K562 (cell line): ENCODE measurements at regions not wholly inside any gene's neighbourhood (a gene's known extent, or its start where the extent isn't known, plus 50 kb on each side); places are given as distances from the start of the nearest gene placed in this dataset.

Experiments used
- ATAC-seq: fragments of 200-7000 bp; cut with Tn5 transposase; 3 replicates; pipeline ENCODE4 v1.9.1; 2020; ENCODE audit warnings: moderate library complexity
- BruUV-seq: library from RNA; stranded (reverse); fragments of 400-500 nt; replicated peaks from 2 replicates; lab custom pipeline; 2021; lab: Mats Ljungman, UMichigan
- CTCF ChIA-PET: fragments of 300-600 bp; formaldehyde crosslinking; extraction: SDS; loops from one replicate; lab custom pipeline; 2021; ENCODE audit warnings: low intra/inter-chr PET ratio; lab: Yijun Ruan, JAX
- POLR2A ChIA-PET: fragments of 300-600, 350-650 bp; sonication (Branson Sonifier 250); formaldehyde crosslinking; extraction: SDS; loops from one replicate; lab custom pipeline; 2021; ENCODE audit warnings: antibody characterized with exemption, inconsistent platforms; lab: Yijun Ruan, JAX
- DNase-seq, 4 experiments: peaks; one replicate each; pipeline versions ENCODE4 v3.0.0 to v3.0.0-alpha.2; 2011 to 2018; ENCODE audit warnings: low spot score in 3 of 4, mixed read lengths in 3 of 4; ENCODE audit errors: extremely low read depth in 1 of 4
- FAIRE-seq: peaks from 2 replicates; lab custom pipeline; 2011; peaks lifted over from hg19 to GRCh38; lab: Jason Lieb, UNC
- H2AFZ ChIP-seq: 2 replicates; pipeline ENCODE4 v1.6.0; 2011; ENCODE audit warnings: low read depth, low read length, control low read depth, inconsistent platforms
- H3K27ac ChIP-seq: fragments of 200-600 bp; 3 replicates; pipeline ENCODE4 v1.8.0; 2011; ENCODE audit warnings: low read depth, mild to moderate bottlenecking, control low read depth, inconsistent platforms, low read length, moderate library complexity, mixed read lengths; ENCODE audit errors: extremely low read depth
- H3K27me3 ChIP-seq, 2 experiments: fragments of 300-600 bp in 1 of 2; 2 replicates in 1 of 2; 3 replicates in 1 of 2; pipeline versions ENCODE4 v1.6.0 to v1.8.0; 2011; ENCODE audit warnings: inconsistent platforms in 2 of 2, low read length in 2 of 2, mild to moderate bottlenecking in 1 of 2, mixed read lengths in 1 of 2, moderate library complexity in 1 of 2; ENCODE audit not compliant: control insufficient read depth in 2 of 2, insufficient read depth in 2 of 2
- H3K36me3 ChIP-seq: fragments of 300-600 bp; 3 replicates; pipeline ENCODE4 v1.8.0; 2011; ENCODE audit warnings: mild to moderate bottlenecking, low read length, inconsistent platforms; ENCODE audit not compliant: control insufficient read depth, insufficient read depth
- H3K4me1 ChIP-seq, 2 experiments: fragments of 200-600 bp in 1 of 2; replicated peaks in 1 of 2; 2 replicates in 1 of 2; 3 replicates in 1 of 2; pipeline versions ENCODE4 v1.5.1 to v1.8.0; 2011; ENCODE audit warnings: inconsistent platforms in 2 of 2, low read length in 2 of 2, mild to moderate bottlenecking in 1 of 2, mixed read lengths in 1 of 2, moderate library complexity in 1 of 2; ENCODE audit not compliant: control insufficient read depth in 2 of 2, insufficient read depth in 2 of 2
- H3K4me2 ChIP-seq: 2 replicates; pipeline ENCODE4 v1.6.1; 2011; ENCODE audit warnings: low read length, control low read depth, inconsistent platforms, mixed read lengths; ENCODE audit not compliant: insufficient read depth
- H3K4me3 ChIP-seq: fragments of 200-600 bp; sonication (generic), shearing (Covaris generic); 2 replicates; pipeline ENCODE4 v1.5.1; 2016; ENCODE audit warnings: control low read depth, inconsistent platforms
- H3K79me2 ChIP-seq: fragments of 200-600 bp; 3 replicates; pipeline ENCODE4 v1.8.0; 2011; ENCODE audit warnings: low read length, inconsistent platforms; ENCODE audit not compliant: control insufficient read depth, insufficient read depth
- H3K9ac ChIP-seq, 2 experiments: 2 replicates each; pipeline versions ENCODE4 v1.6.0 to v1.6.1; 2011; ENCODE audit warnings: low read depth in 2 of 2, low read length in 2 of 2, control low read depth in 1 of 2, inconsistent platforms in 1 of 2, mild to moderate bottlenecking in 1 of 2, mixed read lengths in 1 of 2; ENCODE audit not compliant: insufficient read depth in 1 of 2
- H3K9me1 ChIP-seq: one replicate; pipeline ENCODE4 v1.6.0; 2011; ENCODE audit warnings: inconsistent platforms, mild to moderate bottlenecking, low read length, moderate library complexity; ENCODE audit not compliant: control insufficient read depth, insufficient read depth
- H3K9me3 ChIP-seq: replicated peaks from 2 replicates; pipeline ENCODE4 v1.5.1; 2011; ENCODE audit warnings: low read depth, low read length, inconsistent platforms; ENCODE audit not compliant: control insufficient read depth, insufficient read depth
- H4K20me1 ChIP-seq: replicated peaks from 2 replicates; pipeline ENCODE4 v1.6.1; 2011; ENCODE audit warnings: low read length, inconsistent platforms, mixed read lengths; ENCODE audit not compliant: control insufficient read depth, insufficient read depth
- ARNT ChIP-seq, 2 experiments: fragments of 450-650 bp; IDR thresholded peaks; 2 replicates each; pipeline ENCODE4 v1.6.1; 2016; ENCODE audit warnings: mild to moderate bottlenecking in 1 of 2
- BRCA1 ChIP-seq, 2 experiments: fragments of 450-650 bp in 1 of 2; sonication (generic) in 1 of 2; formaldehyde crosslinking in 1 of 2; IDR thresholded peaks; 2 replicates each; pipeline versions ENCODE4 v1.5.0 to v1.6.1; 2017 to 2020; ENCODE audit warnings: mild to moderate bottlenecking in 1 of 2, missing genetic modification reagents in 1 of 2
- CTCFL ChIP-seq: IDR thresholded peaks from 2 replicates; pipeline ENCODE4 v1.6.1; 2011; ENCODE audit warnings: borderline replicate concordance, low read depth, mild to moderate bottlenecking, moderate library complexity, low read length; ENCODE audit not compliant: insufficient read depth, poor library complexity, severe bottlenecking
- ESRRA ChIP-seq: fragments of 450-650 bp; IDR thresholded peaks from 2 replicates; pipeline ENCODE4 v1.6.1; 2014; ENCODE audit warnings: low read depth, mild to moderate bottlenecking, moderate library complexity, borderline replicate concordance
- HMBOX1 ChIP-seq: sonication (generic); IDR thresholded peaks from 2 replicates; pipeline ENCODE4 v1.6.1; 2016
- HNRNPL ChIP-seq: fragments of 200-400 bp; formaldehyde crosslinking; IDR thresholded peaks from 2 replicates; pipeline ENCODE4 v1.6.1; 2017; ENCODE audit warnings: low read depth, mild to moderate bottlenecking, low read length
- TAL1 ChIP-seq: fragments of 450-650 bp; IDR thresholded peaks from 2 replicates; pipeline ENCODE4 v1.6.1; 2016; ENCODE audit warnings: mild to moderate bottlenecking
- ZNF57 ChIP-seq: fragments of 450-650 bp; formaldehyde crosslinking; IDR thresholded peaks from 2 replicates; pipeline ENCODE4 v1.4.0; 2020; ENCODE audit warnings: mild to moderate bottlenecking, moderate library complexity
- WGBS: fragments of 100-300 bp; shearing (Covaris generic); methylation state at CpG from one replicate; pipeline ENCODE4 v1.1.6; 2016; ENCODE audit warnings: low coverage, mixed read lengths; ENCODE audit not compliant: insufficient coverage; ENCODE audit errors: missing lambda C conversion rate; 5-methylcytosine and 5-hydroxymethylcytosine counted together
- in situ Hi-C: fragments of 300-500 bp; cut with MboI; formaldehyde crosslinking; loops from 4 replicates; pipeline ENCODE4 v1.15.0; 2018; ENCODE audit warnings: inconsistent platforms, mixed read lengths
- intact Hi-C: fragments of 100-400 bp; cut with micrococcal nuclease; formaldehyde crosslinking; loops from 2 replicates; pipeline ENCODE4 v1.14.2; 2022
- TF ChIP-seq, protein P1 (sequence below), 3 experiments: IDR thresholded peaks in 2 of 3; conservative IDR thresholded peaks in 1 of 3; 2 replicates each; pipeline ENCODE4 v1.5.1; 2011 to 2012; ENCODE audit warnings: low read length in 3 of 3, mild to moderate bottlenecking in 3 of 3, control low read depth in 2 of 3, improper control_type of control experiment in 1 of 3, inconsistent platforms in 1 of 3, low read depth in 1 of 3, mixed read lengths in 1 of 3, moderate library complexity in 1 of 3; ENCODE audit not compliant: insufficient read depth in 2 of 3

DNA sequence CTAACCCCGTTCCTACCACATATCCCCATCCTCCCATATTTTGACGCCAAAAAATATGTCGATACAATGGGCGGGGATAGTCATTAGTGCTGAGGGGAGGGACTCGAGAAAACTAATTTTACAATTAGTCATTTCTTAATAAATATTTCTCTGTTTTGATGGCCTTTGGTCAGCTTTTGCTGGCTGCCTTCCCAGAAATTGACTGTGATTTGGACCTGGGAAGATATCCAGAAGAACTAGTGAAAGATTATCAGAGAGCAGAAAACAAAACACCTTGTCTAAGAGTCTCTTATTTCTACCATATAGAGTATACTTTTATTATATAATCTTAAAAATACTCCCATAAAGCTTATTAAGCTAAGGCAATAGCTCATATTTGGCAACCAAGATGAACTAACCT, 247.6 kb downstream of the MRPL39 start:
- peaks cover 2% of the 10 kb centered on the region; the same call in 1 of the 2 replicates for H3K9me3 ChIP-seq
- H3K4me1 ChIP-seq = no peaks in the 10 kb centered on the region
- FAIRE-seq (no peak), ATAC-seq (no peak), DNase-seq (no peak)
- H3K9ac ChIP-seq = no peak overlapping the region
- no peaks in the 10 kb centered on the region for H3K9me1 ChIP-seq
- no peak overlapping the region for H3K27ac ChIP-seq
- H3K4me3 ChIP-seq = no peak overlapping the region
- WGBS = 1% methylated on average over 5 of the region's 5 CpGs
- H3K4me2 ChIP-seq = no peak overlapping the region
- CTCF ChIA-PET = no interaction called here
- no peak for TF ChIP-seq ZNF57
- TF ChIP-seq HNRNPL = no peak
- TF ChIP-seq ARNT (IDR thresholded peaks at IDR 0.05) = no peak
- TF ChIP-seq HMBOX1 = no peak
- TF ChIP-seq TAL1 = no peak
- no peak for TF ChIP-seq ESRRA
- H3K27me3 ChIP-seq = no peaks in the 10 kb centered on the region
- POLR2A ChIA-PET = no interaction called here
- H2AFZ ChIP-seq = no peak overlapping the region
- H4K20me1 ChIP-seq = no peaks in the 10 kb centered on the region
- intact Hi-C loops (no loop called here), in situ Hi-C loops (no loop called here)
- no peaks in the 10 kb centered on the region for H3K79me2 ChIP-seq
- BruUV-seq = no TSS peak
- no peaks in the 10 kb centered on the region for H3K36me3 ChIP-seq

DNA sequence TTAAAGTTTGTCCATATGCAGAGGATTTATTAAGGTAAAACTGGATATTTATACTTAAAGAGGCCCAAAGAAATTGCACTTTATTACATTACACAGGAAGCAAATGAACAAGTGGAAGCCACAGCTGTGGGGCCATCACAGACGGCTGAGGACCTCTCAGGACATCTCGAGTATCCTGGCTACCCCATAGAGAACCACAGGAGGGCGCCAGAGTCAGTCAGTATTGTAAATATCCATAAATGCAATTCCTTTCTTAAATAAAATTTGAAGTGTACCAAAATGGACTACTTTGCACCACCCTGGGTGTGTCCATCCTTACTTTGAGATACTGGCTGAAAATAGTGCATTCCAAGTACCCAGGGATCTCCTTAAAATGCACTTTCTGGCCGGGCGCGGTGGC, 257.2 kb downstream of the MRPL39 start:
- ChIA-PET POLR2A (no interaction called here), CTCF (no interaction called here)
- Histone ChIP-seq H3K9me1 (no peaks in the 10 kb centered on the region), H4K20me1 (no peaks in the 10 kb centered on the region), H3K4me1 (no peaks in the 10 kb centered on the region), H3K27ac (no peak overlapping the region), H3K9me3 (no peaks in the 10 kb centered on the region), H2AFZ (no peak overlapping the region), H3K79me2 (no peaks in the 10 kb centered on the region), H3K4me3 (no peak overlapping the region), H3K27me3 (no peaks in the 10 kb centered on the region), H3K36me3 (no peaks in the 10 kb centered on the region), H3K4me2 (no peak overlapping the region), H3K9ac (no peak overlapping the region)
- 3% methylated on average over 6 of the region's 6 CpGs for WGBS
- no peak for FAIRE-seq
- no peak for TF ChIP-seq BRCA1 (IDR thresholded peaks at IDR 0.05)
- TF ChIP-seq BRCA1 (CRISPR knock-in tag; IDR thresholded peaks at IDR 0.05) = no peak
- TF ChIP-seq CTCFL = peak; percentile 38
- TF ChIP-seq, protein P1, sequence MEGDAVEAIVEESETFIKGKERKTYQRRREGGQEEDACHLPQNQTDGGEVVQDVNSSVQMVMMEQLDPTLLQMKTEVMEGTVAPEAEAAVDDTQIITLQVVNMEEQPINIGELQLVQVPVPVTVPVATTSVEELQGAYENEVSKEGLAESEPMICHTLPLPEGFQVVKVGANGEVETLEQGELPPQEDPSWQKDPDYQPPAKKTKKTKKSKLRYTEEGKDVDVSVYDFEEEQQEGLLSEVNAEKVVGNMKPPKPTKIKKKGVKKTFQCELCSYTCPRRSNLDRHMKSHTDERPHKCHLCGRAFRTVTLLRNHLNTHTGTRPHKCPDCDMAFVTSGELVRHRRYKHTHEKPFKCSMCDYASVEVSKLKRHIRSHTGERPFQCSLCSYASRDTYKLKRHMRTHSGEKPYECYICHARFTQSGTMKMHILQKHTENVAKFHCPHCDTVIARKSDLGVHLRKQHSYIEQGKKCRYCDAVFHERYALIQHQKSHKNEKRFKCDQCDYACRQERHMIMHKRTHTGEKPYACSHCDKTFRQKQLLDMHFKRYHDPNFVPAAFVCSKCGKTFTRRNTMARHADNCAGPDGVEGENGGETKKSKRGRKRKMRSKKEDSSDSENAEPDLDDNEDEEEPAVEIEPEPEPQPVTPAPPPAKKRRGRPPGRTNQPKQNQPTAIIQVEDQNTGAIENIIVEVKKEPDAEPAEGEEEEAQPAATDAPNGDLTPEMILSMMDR (IDR thresholded peaks at IDR 0.05 in 2 of 3, conservative IDR thresholded peaks at IDR 0.05 in 1 of 3; ENCODE audit: insufficient read depth in 2 of 3, low read depth in 1 of 3, low read length in 3 of 3) = peak; percentile 19 to 22 (median 22); a peak in 2 of 6 replicates
- intact Hi-C loops (no loop called here), in situ Hi-C loops (no loop called here)
- DNase-seq = peak in 3 of 4 experiments; percentile 11 to 18 (median 16)
- no peak for ATAC-seq
- BruUV-seq = no TSS peak
